Spinal cord (tissue), 9 donors: ENCODE measurements at regions not wholly inside any gene's neighbourhood (a gene's known extent, or its start where the extent isn't known, plus 50 kb on each side); places are given as distances from the start of the nearest gene placed in this dataset.

Experiments used
- DNase-seq, 6 donors: peaks; one replicate each; pipeline versions ENCODE4 v3.0.0 to v3.0.0-alpha.2; 2013 to 2015; ENCODE audit warnings: low spot score in 6 of 6, low read depth in 4 of 6
- H3K27ac ChIP-seq: one replicate; pipeline ENCODE4 v1.5.1; 2013; ENCODE audit warnings: low read depth, low read length, control low read depth
- H3K27me3 ChIP-seq: one replicate; pipeline ENCODE4 v1.6.1; 2013; ENCODE audit warnings: low read length; ENCODE audit not compliant: control insufficient read depth, insufficient read depth
- H3K36me3 ChIP-seq: one replicate; pipeline ENCODE4 v1.6.1; 2013; ENCODE audit warnings: low read length; ENCODE audit not compliant: control insufficient read depth, insufficient read depth
- H3K4me1 ChIP-seq: one replicate; pipeline ENCODE4 v1.6.1; 2013; ENCODE audit warnings: low read length; ENCODE audit not compliant: control insufficient read depth, insufficient read depth
- H3K4me3 ChIP-seq: one replicate; pipeline ENCODE4 v1.5.1; 2013; ENCODE audit warnings: low read depth, low read length, control low read depth
- H3K9me3 ChIP-seq: one replicate; pipeline ENCODE4 v1.6.1; 2013; ENCODE audit warnings: low read length; ENCODE audit not compliant: control insufficient read depth, insufficient read depth
- WGBS: methylation state at CpG from one replicate; pipeline ENCODE4 v1.1.5; 2013; ENCODE audit warnings: missing lambda C conversion rate; ENCODE audit not compliant: insufficient coverage; 5-methylcytosine and 5-hydroxymethylcytosine counted together
- donor health status: healthy.

DNA sequence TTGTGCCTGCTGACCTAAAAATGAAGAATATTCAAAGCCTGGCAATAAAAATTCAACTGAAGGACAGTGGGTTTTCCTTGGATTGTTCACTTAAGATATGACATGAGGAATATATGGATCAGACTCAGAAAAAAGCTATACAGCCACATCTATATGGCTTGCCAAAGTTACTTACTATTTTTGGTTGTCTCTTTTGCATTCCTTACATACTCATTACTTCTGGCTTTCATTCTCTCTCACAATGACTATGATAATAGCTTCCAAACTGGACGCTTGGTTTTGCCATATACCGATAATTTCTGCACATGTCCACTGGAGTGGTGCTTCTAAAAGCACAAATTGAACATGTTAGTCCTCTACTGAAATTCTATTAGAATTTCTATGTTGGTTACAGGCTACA, 664.9 kb downstream of the CDH8 start:
- Histone ChIP-seq H3K27me3 (no peaks in the 10 kb centered on the region), H3K9me3 (no peaks in the 10 kb centered on the region), H3K36me3 (no peaks in the 10 kb centered on the region), H3K4me1 (no peaks in the 10 kb centered on the region), H3K27ac (no peak overlapping the region), H3K4me3 (no peak overlapping the region)
- no CpG with 5 or more reads among the region's 2 CpGs for WGBS
- DNase-seq: peak in 1 of 6 donors; percentile 65

DNA sequence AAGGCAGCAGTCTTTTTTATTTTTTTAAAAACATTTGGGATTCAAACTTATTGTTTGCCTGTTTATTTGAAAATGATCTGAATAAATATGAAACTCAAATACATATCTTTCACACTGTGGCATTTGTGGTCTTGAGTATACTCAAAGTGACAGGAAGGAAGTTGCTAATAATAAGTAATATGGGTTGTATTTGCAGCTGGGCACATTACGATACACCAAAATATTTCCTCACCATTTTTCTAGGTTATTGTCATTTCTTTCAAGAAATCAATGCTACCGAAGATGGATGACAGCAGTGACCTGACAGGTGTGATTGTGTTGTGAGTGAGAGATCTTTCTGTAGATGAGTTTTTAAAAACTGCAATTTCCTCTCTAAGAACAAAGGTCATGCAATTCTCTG, 665.7 kb downstream of the CDH8 start:
- H3K9me3 ChIP-seq: no peaks in the 10 kb centered on the region
- H3K36me3 ChIP-seq: no peaks in the 10 kb centered on the region
- DNase-seq: no peak
- no peak overlapping the region for H3K27ac ChIP-seq
- H3K4me3 ChIP-seq: no peak overlapping the region
- no CpG with 5 or more reads among the region's 2 CpGs for WGBS
- no peaks in the 10 kb centered on the region for H3K4me1 ChIP-seq
- no peaks in the 10 kb centered on the region for H3K27me3 ChIP-seq

DNA sequence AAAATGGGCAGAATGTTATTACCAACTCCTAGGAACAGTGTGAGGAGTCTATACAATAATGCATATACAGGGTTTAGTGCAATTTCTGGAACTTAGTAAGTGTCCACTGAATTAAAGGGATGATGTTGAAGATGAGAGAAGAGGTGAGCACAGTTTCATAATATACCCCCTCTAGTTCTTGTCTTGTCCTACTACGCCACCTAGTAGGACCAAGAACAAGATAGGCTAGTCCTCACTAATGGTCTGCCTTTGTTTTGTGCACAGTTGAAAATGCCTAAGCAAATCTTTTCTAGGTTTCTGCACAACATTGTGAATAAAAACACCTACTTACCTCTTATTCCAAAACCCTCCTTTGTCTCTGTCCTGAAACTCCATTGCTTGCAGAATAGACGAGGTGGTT, 670.2 kb downstream of the CDH8 start:
- WGBS: 100% methylated on average over 1 of the region's 2 CpGs
- no peak overlapping the region for H3K4me3 ChIP-seq
- H3K36me3 ChIP-seq: no peaks in the 10 kb centered on the region
- H3K9me3 ChIP-seq: no peaks in the 10 kb centered on the region
- no peaks in the 10 kb centered on the region for H3K4me1 ChIP-seq
- no peak overlapping the region for H3K27ac ChIP-seq
- DNase-seq: no peak
- H3K27me3 ChIP-seq: no peaks in the 10 kb centered on the region

DNA sequence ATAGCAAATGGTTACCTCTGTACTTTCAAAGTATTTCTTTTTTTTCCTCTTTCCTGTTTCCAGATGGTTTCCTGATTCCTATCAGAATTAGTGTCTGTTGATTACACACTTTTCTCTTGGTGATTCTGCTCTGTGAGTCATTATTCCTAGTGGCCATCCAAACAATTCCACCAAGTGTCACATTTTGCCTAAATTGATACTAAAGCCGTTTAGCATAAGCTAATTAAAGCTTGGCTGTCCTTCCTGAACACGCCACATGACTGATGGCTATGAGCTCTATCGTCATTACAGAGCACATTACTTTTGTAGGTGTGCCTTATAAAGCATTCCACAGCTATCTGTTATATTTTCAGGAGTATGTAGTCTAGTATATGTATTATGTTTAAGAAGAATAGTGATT, 671.2 kb downstream of the CDH8 start:
- DNase-seq: peak in 1 of 6 donors; percentile 41
- Histone ChIP-seq H3K36me3 (no peaks in the 10 kb centered on the region), H3K4me1 (no peaks in the 10 kb centered on the region), H3K27me3 (no peaks in the 10 kb centered on the region), H3K4me3 (no peak overlapping the region), H3K9me3 (no peaks in the 10 kb centered on the region), H3K27ac (no peak overlapping the region)
- 40% methylated on average over 1 of the region's 3 CpGs for WGBS

DNA sequence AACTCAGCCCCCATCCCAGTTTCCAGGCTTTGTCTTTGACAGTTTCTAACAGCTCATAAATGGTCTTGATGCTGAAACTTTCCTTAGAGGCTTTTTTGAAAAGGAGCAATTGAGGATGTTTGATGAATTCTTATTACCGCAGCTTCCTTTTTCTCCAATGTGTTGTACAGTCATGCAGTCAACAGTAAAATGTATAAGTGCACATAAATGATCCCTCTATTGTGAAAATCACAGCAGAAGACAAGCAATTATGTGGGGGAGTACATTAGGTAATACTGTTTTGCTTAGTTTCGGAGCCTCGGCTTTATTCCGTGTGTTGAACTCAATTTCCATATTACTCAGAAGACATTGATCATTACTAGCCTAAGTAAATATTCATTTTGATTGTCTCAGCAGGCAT, 673.7 kb downstream of the CDH8 start:
- H3K4me3 ChIP-seq: no peak overlapping the region
- H3K9me3 ChIP-seq: no peaks in the 10 kb centered on the region
- WGBS: no CpG with 5 or more reads among the region's 4 CpGs
- peak in 1 of 6 donors; percentile 67 for DNase-seq
- no peaks in the 10 kb centered on the region for H3K4me1 ChIP-seq
- no peaks in the 10 kb centered on the region for H3K36me3 ChIP-seq
- no peaks in the 10 kb centered on the region for H3K27me3 ChIP-seq
- no peak overlapping the region for H3K27ac ChIP-seq

DNA sequence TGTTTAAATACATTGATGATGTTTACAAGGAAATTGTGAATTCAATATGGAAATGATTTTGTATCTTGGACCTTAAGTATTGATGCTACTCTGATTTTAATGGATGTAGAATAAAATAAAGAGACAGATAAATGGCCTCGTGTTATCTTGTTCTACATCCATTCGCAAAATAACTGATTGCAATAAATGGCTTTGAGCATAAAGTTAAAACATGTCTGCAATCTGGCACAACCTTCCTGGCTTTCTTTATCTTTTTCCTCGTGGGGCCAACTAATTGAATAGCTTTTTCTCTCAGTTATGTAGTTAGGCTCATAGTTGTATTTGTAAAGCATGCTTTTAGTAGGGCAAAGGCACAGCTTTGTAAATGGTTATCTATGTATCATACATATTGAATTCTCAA, 691.4 kb downstream of the CDH8 start:
- Histone ChIP-seq H3K36me3 (no peaks in the 10 kb centered on the region), H3K4me3 (no peak overlapping the region), H3K27me3 (no peaks in the 10 kb centered on the region), H3K4me1 (no peaks in the 10 kb centered on the region), H3K9me3 (no peaks in the 10 kb centered on the region), H3K27ac (no peak overlapping the region)
- no peak for DNase-seq
- no CpG with 5 or more reads among the region's 3 CpGs for WGBS

DNA sequence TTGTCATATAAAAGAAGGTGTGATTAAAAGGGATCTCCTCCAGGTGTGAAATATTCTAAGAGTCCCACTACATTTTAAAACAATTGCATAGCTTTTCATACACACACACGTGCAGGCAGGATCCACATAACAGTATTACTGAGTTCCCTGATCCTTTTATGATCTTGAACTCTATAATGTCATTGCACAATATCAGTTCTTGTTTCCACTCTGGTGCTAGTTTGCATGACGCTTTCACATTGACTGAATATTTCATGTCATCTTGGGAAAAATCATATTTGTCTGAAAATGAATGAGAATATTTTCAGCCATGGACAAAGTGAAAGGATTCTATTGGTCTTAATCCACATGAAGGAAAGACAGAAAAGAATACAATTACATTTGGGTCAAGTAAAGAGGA, 703.8 kb downstream of the CDH8 start:
- no peaks in the 10 kb centered on the region for H3K9me3 ChIP-seq
- no peaks in the 10 kb centered on the region for H3K4me1 ChIP-seq
- no peak for DNase-seq
- H3K4me3 ChIP-seq: no peak overlapping the region
- no peak overlapping the region for H3K27ac ChIP-seq
- no peaks in the 10 kb centered on the region for H3K27me3 ChIP-seq
- no peaks in the 10 kb centered on the region for H3K36me3 ChIP-seq
- WGBS: 83% methylated on average over 1 of the region's 2 CpGs

DNA sequence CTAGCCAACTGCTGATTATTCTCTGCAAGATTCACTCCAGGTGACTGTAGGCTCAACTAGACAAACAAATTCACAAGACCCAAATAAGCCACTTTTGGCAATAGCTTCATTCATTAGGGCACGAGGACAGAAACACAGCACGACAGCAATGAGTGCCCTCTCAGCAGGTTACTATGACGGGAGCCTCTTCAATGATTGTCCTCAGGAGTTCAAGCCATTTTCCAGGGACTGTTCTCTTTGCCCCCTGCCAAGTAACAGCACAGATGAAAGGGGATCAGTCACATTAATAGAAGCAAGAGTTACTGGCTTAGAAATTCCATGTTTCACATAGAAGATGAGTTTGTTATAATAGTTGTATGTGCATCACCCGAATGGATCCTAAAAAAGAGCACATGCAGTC, 712.2 kb downstream of the CDH8 start:
- Histone ChIP-seq H3K4me3 (no peak overlapping the region), H3K27me3 (no peaks in the 10 kb centered on the region), H3K9me3 (no peaks in the 10 kb centered on the region), H3K36me3 (no peaks in the 10 kb centered on the region), H3K4me1 (no peaks in the 10 kb centered on the region), H3K27ac (no peak overlapping the region)
- 6% methylated on average over 3 of the region's 4 CpGs for WGBS
- DNase-seq: peak in 2 of 6 donors; percentile 5 to 40

DNA sequence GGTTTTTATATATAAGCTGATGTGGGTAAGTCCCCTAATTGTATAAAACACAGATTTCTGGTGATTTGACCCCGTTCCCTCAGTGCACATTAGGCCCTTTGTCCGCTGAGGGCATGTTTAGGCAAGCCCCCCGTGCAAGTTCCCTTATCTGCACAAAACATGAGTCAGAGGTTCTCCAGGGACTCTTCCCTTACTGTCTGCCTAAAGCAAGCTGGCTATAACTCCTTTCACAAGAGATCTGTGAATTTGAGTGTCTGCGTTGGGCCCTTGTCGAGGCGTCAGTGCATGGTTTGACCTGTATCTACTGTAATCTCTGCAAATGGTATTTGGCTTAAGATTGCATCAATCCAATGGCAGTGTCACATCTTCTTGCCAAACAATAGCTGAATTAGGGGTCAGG, 712.8 kb downstream of the CDH8 start:
- no peak overlapping the region for H3K4me3 ChIP-seq
- no peaks in the 10 kb centered on the region for H3K9me3 ChIP-seq
- H3K36me3 ChIP-seq: no peaks in the 10 kb centered on the region
- H3K27ac ChIP-seq: no peak overlapping the region
- H3K27me3 ChIP-seq: no peaks in the 10 kb centered on the region
- 70% methylated on average over 4 of the region's 6 CpGs for WGBS
- DNase-seq: no peak
- no peaks in the 10 kb centered on the region for H3K4me1 ChIP-seq

DNA sequence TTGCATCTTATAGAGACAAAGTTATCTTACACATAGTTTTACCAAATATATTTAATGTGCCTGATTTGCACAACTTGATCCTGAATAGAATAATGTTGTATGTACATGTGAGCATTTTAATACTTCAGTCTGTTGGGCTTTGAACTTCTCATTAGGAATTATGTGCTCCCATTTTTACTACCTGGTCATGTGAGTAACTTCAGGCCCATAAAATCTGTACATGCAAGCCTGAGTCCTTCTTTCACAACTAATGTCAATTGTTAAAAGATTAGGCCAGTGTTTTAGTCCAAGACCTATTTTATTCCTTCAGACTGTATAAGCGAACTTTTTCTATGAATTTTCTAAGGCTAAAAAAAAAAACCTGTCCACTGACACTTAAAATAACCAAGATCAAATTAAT, 715.4 kb downstream of the CDH8 start:
- no CpG with 5 or more reads among the region's 1 CpG for WGBS
- Histone ChIP-seq H3K36me3 (no peaks in the 10 kb centered on the region), H3K9me3 (no peaks in the 10 kb centered on the region), H3K4me3 (no peak overlapping the region), H3K27me3 (no peaks in the 10 kb centered on the region), H3K27ac (no peak overlapping the region), H3K4me1 (no peaks in the 10 kb centered on the region)
- no peak for DNase-seq
